ENCODE measurements at regions not wholly inside any gene's neighbourhood (a gene's known extent, or its start where the extent isn't known, plus 50 kb on each side); places are given as distances from the start of the nearest gene placed in this dataset.
A peak's percentile ranks its signal among the peaks of the same experiment; 100 is the strongest.

DNA sequence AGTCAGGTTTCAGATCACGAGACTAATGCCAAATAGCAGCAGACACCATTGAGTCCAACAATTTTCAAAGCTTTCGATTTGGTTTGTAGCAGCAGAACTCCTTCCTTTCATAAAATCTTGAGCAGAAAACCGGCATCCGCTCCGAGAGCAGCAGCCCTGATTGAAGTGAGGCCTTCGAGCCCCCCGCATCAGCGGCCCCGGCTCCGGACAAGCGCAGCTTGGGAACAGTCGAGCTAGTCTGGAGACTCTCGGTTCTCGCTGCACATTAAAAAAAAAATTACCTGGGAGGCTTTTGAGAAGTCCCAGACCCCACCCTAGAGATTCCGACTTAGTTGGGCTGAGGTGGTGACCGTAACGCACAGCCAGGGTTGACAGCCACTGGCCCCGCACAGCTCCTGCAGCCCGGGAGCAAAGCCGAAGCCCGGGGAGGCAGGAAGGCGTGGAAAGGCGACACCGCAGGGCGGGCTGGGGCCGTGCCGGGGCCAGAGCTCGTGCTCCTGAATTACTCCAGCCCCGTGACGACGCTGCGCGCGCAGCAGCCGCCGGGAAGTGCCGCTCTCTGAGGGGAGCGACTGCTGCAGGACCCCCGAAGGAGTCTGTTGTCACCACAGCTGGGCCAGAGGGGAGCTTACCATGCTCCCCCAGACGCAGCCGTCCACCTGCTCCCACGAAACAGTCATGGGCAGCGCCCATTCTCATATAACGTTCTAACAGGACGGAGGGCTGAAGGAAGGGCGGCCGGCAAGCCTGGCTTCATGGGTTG is 57.8 kb downstream of the SPATA19 start:
- TF ChIP-seq GATA2 (IDR thresholded peaks at IDR 0.05; ENCODE audit: low read depth, low read length): no peak
- no peak for TF ChIP-seq GATA3 (IDR thresholded peaks at IDR 0.05; ENCODE audit: low read depth, low read length)

GRCh38 chr11:133785795-133786340 is 59.4 kb downstream of the SPATA19 start:
- TF ChIP-seq GATA2 (IDR thresholded peaks at IDR 0.05; ENCODE audit: low read depth, low read length) (peak; percentile 88), GATA3 (IDR thresholded peaks at IDR 0.05; ENCODE audit: low read depth, low read length) (no peak)

GRCh38 chr11:133784359-133784758 is 61.0 kb downstream of the SPATA19 start:
- TF ChIP-seq GATA3 (IDR thresholded peaks at IDR 0.05; ENCODE audit: low read depth, low read length): no peak
- no peak for TF ChIP-seq GATA2 (IDR thresholded peaks at IDR 0.05; ENCODE audit: low read depth, low read length)

DNA sequence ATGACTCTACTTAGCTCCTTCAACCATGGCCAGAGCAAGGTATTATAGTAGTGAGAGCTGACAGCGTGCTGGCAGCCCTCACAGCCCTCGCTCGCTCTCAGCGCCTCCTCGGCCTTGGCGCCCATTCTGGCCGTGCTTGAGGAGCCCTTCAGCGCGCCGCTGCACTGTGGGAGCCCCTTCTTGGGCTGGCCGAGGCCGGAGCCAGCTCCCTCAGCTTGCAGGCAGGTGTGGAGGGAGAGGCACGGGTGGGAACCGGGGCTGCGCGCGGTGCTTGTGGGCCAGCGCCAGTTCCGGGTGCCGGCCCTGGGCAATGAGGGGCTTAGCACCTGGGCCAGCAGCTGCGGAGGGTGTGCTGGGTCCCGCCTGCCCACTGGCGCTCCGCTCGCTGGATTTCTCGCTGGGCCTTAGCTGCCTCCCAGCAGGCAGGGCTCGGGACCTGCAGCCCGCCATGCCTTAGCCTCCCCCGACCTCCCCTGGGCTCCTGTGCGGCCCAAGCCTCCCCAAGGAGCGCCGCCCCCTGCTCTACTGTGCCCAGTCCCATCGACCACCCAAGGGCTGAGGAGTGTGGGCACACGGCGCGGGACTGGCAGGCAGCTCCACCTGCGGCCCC is 63.1 kb downstream of the SPATA19 start:
- TF ChIP-seq GATA3 (IDR thresholded peaks at IDR 0.05; ENCODE audit: low read depth, low read length) (no peak), GATA2 (IDR thresholded peaks at IDR 0.05; ENCODE audit: low read depth, low read length) (no peak)

GRCh38 chr11:133778161-133778560 is 67.2 kb downstream of the SPATA19 start:
- TF ChIP-seq GATA3 (IDR thresholded peaks at IDR 0.05; ENCODE audit: low read depth, low read length) (no peak), GATA2 (IDR thresholded peaks at IDR 0.05; ENCODE audit: low read depth, low read length) (no peak)

DNA sequence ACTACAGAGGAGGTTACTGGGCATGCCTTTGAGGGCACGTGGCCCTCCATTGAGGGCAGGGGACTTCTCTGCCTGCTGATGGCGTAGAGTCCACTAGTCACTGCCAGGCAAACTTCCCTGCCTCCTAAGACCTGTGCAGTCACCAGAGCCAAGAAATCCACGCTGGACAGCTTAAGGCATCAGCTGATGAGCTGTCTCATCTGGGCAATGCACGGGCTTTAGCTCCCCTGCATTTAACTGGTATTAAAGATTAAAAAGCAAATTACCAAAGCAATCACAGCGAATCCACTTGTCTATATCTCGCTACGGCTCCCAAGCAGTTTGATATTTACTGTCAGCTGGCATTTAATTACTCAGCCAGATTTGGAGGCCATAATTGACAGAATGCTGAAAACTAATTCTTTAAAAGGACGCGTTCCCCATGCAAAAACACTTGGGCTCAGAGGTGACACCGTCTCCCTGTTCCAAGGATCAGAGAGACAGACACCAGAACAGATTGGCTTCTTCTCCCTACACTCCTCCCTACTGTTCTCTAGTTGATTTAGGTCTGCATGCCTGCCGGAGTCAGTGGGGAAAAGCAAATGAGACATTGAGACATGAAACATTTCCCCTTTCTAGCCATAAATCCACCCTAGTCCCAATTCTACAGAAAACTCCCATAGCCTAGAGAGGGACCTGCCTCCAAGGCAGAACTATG is 68.5 kb downstream of the SPATA19 start:
- TF ChIP-seq GATA2 (IDR thresholded peaks at IDR 0.05; ENCODE audit: low read depth, low read length): no peak
- TF ChIP-seq GATA3 (IDR thresholded peaks at IDR 0.05; ENCODE audit: low read depth, low read length): no peak

GRCh38 chr11:133762538-133762937 is 82.8 kb downstream of the SPATA19 start:
- TF ChIP-seq GATA2 (IDR thresholded peaks at IDR 0.05; ENCODE audit: low read depth, low read length) (no peak), GATA3 (IDR thresholded peaks at IDR 0.05; ENCODE audit: low read depth, low read length) (no peak)

DNA sequence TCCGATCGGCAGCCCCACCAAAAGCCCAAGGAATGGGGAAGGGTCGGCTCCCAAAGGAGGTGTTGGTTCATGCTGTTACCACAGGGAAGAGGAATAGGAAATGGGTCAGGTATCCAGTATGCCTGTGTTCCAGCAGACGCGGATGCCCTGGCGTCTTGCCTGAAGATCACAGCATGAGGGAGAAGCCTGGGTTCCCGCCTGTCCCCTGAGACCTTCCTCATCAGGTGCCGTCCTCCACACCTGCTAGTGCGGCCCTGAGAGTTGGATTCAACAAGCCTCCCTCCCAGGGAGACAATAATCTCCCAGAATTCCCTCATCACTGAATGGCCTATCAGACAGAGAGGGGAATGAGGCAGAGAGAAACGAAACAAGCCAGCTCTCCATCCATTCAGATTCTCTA is 92.2 kb downstream of the SPATA19 start:
- no peak for TF ChIP-seq GATA3 (IDR thresholded peaks at IDR 0.05; ENCODE audit: low read depth, low read length)
- no peak for TF ChIP-seq GATA2 (IDR thresholded peaks at IDR 0.05; ENCODE audit: low read depth, low read length)

DNA sequence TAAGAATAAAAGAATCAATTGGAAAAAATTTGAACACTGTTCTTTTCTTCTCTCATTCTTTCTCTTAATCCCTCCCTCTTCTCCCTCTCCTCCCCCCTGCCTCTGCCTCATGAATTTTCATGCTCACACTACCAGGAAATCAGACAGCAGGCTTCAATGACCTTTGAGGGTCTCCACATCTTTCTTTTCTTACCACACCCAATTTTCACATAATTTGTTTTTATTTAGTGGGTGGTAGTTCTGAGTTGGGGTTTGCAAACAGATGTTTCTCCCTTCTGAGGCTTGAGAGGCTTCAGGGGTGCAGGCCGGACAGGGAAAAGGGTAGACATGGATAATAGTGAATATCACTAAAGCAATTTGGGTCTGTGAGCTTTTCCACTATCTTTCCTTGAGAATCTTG is 95.5 kb downstream of the SPATA19 start:
- TF ChIP-seq GATA3 (IDR thresholded peaks at IDR 0.05; ENCODE audit: low read depth, low read length) (no peak), GATA2 (IDR thresholded peaks at IDR 0.05; ENCODE audit: low read depth, low read length) (no peak)

DNA sequence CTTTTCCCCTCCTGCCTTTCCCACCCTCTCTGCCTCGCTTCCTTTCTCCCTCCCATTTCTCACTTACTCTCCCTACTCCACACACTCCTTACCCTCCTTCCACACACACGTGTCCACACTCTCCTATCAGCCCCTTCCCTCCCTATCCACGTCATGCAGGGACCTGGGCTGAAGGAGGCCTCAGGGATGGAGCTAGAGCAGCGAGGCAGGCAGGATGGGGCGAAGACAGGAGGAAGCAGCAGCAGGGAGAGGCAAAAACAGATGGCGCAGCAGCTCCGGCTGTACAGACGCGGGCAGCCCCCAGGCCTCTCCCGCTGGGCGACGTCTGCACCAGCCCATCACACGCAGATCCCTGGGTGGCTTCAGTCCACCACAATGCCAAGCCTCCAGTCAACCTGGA is 97.9 kb downstream of the SPATA19 start:
- TF ChIP-seq GATA3 (IDR thresholded peaks at IDR 0.05; ENCODE audit: low read depth, low read length) (no peak), GATA2 (IDR thresholded peaks at IDR 0.05; ENCODE audit: low read depth, low read length) (no peak)

- TF ChIP-seq GATA2 (IDR thresholded peaks at IDR 0.05; ENCODE audit: low read depth, low read length): no peak
- TF ChIP-seq GATA3 (IDR thresholded peaks at IDR 0.05; ENCODE audit: low read depth, low read length): no peak
Observed at GRCh38 chr11:133746663-133747306, 98.5 kb downstream of the SPATA19 start.

- TF ChIP-seq GATA3 (IDR thresholded peaks at IDR 0.05; ENCODE audit: low read depth, low read length) (no peak), GATA2 (IDR thresholded peaks at IDR 0.05; ENCODE audit: low read depth, low read length) (no peak)
Observed at GRCh38 chr11:133745791-133746190, 99.5 kb downstream of the SPATA19 start.

- no peak for TF ChIP-seq GATA2 (IDR thresholded peaks at IDR 0.05; ENCODE audit: low read depth, low read length)
- TF ChIP-seq GATA3 (IDR thresholded peaks at IDR 0.05; ENCODE audit: low read depth, low read length): no peak
Observed at GRCh38 chr11:133742353-133742752, 103.0 kb downstream of the SPATA19 start.

- no peak for TF ChIP-seq GATA2 (IDR thresholded peaks at IDR 0.05; ENCODE audit: low read depth, low read length)
- TF ChIP-seq GATA3 (IDR thresholded peaks at IDR 0.05; ENCODE audit: low read depth, low read length): no peak
Observed at GRCh38 chr11:133740963-133741362, 104.3 kb downstream of the SPATA19 start.
